HG03159 (cell line): ENCODE measurements at regions not wholly inside any gene's neighbourhood (a gene's known extent, or its start where the extent isn't known, plus 50 kb on each side); places are given as distances from the start of the nearest gene placed in this dataset.

Source experiments
- ATAC-seq: cut with Tn5 transposase; IDR thresholded peaks from one replicate; pipeline ENCODE4 v1.9.1; 2021; ENCODE audit warnings: mild to moderate bottlenecking, moderate library complexity; ENCODE audit not compliant: unreplicated experiment

DNA sequence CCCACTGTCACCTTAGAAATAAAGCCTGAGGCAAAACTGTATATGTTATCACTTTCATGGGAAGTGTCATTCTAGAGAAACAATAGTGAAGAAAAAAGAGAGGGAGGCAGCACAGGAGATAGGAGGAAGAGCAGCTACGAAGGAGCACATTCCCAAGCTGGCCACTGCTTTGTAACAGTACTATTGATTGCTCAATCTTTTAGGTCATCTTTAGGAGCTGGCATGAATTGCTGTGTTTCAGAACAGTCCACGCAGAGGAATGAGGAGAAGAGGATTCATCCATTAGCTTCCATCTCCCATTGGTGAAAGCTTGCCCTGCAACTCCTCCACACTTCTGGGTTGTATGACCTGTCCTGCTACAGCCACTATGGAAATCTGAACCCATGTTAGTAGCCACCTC is 372.5 kb upstream of the DDHD1 start:
- no peak for ATAC-seq

DNA sequence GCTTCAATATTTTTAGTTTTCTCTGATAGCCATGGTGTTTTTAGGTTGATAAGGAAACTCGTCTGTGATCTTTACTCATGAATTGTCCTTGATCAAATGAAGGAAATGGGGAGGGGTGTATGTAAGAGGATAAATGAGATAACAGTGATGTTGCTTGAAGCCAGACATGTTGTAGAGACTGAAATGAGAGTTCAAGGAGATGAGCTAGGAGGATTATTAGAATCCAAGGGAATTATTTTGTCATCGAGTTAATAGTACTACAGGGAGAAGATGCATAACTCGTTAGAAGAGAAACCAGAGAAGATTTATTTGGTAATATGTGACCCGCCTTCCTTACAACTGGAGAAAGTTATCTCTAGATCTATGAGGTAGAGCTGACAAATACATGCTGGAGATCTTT is 371.3 kb upstream of the DDHD1 start:
- no peak for ATAC-seq

DNA sequence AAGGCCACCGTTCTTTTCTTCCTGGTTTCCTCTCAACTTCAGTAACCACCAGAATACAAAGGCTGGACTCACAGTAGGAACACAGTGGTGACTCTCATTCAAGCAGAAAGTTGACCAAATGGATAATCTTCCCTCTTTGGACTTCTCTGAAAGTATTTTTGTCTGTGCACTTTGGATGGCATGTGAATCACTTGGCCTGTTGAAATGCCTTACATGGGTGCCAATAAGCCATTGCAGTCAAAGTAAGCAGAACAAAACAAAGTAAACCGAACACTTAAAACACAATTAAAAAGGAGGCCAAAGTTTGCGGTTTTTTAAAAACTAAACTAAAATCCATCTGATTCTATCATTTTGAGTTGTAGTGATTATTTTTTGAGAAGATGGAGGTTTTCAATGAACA is 370.1 kb upstream of the DDHD1 start:
- no peak for ATAC-seq

DNA sequence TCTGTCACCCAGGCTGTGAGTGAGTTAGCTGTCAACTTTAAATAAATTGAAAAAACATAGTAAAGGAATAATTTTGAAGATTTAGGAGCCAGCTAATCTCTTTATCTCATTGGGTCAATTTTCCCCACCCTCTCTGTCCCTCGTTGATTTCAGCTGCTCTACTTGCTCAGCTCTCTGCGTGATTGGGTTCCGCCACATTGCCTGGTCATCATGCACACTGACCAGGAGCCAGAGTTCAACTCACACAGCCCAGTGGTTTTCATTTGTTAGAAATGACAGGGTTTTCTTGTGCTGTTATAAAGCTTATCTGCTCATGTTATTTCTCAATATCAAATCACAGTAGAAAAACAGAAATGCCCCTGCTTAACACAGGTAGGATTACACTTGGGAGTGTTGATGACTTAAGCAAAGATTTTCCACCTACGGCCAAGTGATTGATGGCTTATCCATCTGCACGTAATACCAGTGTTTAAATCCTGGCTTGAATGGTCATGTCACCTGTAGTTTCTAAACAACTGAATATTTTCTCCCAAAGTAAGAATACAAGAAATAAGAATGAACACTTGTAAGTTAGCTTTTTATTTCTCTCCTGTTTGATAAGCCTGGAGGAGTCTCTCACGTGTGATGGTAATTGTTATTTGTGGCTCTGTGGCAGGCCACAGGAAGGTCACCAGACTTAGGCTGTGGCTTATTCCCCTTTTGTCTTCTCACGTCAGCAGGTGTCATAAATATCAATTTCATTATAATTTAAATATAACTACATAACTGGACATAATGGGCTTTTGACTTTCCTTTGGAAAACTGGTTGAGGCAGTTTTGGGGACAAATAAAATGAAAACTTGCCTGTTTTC is 367.2 kb upstream of the DDHD1 start:
- ATAC-seq, result no peak

DNA sequence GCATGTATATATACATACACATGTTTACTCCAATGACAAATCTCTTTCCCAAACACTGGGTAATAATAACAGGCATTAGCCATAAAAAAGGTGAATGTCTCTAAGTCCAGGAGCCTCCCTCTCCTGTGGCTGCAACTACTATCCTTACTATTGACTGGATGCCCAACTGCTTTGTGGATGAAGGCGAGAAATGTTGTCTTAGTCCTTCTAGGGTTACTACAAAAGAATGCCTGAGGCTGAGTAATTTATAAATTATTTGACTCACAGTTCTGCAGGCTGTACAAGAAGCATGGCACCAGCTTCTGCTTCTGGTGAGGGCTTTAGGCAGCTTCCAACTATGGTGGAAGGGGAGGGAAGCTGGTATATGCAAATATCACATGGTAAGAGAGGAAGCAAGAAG is 366.0 kb upstream of the DDHD1 start:
- no peak for ATAC-seq

DNA sequence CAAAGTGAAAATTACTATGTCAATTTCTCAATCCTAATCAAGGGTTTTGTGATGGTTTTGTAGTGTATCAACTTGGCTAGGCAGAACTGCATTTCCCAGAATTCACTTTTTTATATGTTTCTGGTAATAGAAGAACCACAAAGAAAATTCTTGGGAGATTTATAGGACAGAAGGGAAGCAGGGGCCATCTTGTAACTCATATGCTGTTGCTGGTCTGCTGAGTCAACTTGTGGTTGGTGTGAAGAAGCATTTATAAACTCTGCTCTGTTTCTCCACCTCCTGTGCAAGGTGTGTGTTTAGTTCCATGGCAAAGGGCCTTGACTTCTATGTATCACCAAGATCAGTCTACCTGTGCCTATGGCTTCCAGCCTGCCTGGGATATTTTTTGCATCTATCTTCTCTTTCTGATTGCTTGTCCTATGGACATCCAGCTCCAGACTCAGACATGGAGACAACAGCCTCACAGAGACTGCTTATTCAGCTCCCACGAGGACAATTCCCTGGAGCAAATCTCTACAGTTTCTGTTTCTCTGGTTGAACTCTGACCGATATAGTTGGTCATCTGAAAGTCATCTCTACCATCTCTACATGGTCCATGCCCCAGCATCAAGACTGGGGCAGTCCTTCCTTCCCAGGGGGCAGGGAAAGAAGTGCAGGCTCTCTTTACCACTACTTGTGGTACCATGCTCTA is 364.3 kb upstream of the DDHD1 start:
- no peak for ATAC-seq

DNA sequence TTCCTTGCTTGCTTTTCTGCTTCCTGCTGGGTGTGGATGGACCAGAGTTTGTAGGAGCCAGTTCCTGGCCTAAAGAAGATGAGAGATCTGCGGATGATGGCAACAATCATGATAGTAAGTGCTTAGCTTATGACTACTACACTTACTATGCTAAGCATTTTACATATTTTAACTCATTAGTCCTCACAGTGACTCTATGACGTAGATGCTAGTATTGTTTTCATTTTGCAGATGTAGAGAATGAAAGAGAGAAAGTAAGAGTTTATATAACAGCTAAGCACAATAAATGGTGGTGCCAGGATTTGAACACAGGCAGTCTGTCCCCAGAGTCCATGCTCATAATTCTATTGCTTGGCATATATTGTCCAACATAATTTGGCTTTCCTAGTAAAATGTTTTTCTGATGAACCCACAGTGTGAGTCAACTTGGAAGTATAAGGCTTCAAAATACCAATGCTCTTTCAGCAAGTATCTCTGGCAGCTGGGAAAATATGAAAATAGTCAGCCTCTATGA is 363.2 kb upstream of the DDHD1 start:
- no peak for ATAC-seq

DNA sequence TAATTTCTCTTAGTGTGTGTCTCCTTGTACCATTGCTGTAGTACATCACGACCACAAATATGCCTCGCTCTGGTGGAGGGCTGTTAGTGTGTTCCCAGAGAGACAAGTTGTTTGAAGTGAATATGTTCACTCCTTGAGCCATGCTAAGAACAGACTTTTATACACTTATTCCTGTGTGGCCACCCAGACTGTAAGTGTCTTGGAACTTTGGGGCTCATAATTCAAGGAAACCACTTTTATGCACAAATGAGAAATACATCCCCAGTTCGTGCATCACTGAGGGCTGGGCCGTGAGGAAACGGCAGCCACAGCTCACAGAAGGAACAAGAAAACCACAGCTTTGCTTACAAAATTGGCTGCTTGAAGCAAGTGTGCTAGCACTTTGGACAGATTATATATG is 362.2 kb upstream of the DDHD1 start:
- no peak for ATAC-seq

DNA sequence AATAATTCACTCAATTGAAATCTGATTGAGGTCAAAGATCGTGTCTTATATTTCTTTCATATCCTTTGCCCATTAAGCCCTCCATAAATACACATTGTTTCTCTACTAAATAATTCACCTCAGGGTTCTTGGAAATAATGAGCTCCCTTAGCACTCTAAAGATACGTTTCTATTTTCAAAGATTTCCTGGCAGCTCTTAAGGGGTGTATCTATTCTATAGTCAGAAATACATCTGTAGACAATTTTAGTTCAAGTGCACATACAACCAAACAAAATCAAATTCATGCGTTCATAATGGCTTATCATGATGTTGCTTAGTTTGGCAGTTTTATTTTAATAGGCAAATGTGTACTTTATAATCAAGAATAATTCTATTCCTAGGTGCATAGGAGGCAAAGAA is 361.1 kb upstream of the DDHD1 start:
- ATAC-seq, result no peak

DNA sequence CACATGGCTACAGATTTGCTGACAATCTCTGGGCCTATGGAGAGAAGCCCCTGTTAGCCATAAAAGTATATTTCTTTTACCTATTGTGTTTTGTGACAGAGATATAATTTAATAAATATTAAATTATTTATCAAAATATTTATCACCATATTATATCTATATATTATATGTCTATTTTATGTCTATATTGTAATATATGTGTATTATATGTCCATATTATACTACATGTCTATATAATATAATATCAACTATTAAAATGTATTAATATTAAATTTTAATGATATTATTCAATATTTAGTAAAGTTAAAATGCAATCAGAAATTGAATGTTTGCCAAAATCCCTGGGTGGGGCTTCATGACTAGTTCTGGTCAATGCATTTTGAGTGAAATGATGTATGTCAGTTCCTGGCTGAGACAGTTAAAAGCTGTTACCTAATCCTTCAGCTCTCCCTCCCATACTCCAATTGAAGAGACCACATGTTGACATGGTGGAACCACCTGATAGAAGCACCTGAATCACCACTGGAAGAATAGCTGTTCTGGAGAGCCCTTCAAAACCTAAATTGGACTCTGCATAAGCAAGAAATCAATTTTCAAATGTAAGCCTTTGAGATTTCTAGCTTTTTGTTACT is 357.3 kb upstream of the DDHD1 start:
- ATAC-seq, result no peak

DNA sequence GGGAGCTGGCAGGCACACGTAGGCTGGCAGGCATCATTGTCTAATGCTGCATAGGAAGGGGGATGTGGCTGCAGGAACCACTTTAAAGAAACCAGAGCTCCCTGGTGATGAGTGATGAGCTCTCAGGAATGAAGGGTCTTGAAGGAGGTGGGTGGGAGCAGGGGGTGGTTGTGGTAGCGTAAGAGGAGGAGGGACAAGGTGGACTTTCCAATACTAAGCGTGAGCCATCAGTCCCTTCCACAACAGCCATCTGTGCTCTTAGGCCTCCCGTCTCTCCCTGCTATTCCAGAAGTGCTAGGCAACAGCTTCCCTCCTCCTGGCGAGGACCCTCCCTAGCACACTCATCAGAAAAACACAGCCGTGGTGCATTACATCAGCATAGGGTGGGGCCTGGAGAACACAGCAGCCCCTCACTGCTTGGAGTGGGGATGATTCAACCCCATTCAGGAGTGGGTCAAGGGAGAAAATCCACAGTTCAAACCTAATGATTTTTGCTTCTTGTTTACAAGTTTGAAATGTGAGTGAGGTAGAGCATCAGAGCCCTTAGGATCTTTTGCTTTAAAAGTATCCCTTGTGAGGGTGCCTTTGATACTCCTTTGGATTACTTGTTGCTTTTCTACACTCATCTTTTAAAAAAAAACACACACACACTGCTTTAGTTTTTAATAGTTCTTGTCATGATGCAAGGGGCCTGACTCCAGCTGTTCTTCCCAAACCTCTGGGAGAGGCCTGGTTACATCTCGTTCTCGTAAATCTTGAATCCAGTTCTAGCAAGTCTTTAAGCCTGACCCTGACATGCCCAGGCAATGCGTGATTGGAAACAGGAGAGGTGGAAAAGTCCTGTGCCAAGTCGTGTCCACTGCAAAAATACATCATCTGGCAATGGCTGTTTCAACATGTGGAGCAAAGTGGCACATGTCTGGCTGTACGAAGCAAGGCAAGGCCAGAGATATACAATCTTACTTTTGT is 356.4 kb upstream of the DDHD1 start:
- no peak for ATAC-seq

DNA sequence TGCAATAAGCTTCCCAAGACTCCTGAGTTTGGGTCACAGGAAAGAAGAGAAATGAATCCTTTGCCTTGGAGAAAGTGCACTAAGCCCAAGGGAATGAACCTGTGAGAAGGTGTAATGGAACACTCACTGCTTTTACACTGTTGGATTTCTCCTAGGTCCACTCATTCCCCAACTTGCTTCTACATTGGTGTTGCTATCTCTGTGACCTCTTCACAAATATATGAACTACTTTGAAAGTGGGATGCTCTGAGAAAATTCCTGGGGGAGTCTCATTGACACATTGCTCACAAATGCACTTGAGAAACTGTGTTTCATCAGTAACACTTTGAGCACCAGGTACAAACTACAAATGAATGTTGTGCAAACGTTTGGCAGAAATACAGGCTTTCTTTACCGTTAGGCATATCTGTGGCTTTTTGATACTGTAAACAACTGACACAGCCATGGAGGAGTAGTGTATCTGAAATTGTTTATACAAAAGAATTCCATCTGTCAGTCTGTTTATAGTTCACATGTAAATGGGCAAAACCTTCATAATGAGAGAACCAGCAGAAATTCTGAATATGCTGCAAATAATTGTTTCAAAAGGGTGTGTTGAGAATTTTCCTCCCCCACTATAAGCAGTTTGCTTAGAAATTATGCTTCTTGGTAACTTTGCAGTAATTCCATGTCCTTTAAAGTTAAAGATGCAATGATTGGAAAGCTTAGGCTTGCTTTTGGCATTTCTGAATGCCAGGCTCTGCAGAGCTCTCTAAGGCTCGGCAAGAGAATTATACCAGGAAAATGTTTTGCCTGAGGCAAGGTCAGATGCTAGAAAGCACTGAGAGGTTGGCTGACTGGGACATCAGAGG is 348.5 kb upstream of the DDHD1 start:
- no peak for ATAC-seq

DNA sequence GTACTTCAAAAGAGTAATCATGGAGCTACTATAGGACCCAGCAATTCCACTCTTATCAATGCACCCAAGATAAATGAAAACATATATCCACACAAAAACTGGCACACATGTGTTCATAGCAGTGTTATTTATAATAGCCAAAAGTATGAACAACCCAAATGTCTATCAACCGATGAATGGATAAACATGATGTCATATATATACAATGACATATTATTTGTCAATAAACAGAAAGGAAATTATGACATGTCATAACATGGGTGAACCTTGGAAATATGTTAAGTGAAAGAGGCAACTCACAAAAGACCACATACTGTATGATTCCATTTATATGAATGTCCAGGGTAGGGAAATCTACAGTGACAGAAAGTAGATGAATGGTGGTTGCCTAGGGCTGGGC is 347.1 kb upstream of the DDHD1 start:
- no peak for ATAC-seq

DNA sequence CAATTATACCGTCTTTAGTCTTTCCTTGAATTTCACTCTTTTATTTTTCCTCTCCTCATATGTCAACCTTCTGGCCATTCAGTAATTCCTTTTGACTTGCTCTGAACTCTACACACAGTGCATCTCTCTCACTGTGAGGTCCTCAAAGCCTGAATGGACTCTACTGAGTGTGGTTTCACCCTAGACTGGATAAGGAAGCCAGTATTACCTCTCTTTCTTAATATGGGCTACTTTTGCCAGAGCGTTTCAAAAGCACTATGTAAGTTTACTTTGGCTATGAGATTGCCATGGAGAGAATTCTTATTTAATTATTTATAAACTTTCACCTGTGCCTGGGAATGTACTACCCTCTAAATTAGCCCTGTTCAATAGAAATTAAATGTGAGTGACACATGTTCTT is 343.5 kb upstream of the DDHD1 start:
- no peak for ATAC-seq

DNA sequence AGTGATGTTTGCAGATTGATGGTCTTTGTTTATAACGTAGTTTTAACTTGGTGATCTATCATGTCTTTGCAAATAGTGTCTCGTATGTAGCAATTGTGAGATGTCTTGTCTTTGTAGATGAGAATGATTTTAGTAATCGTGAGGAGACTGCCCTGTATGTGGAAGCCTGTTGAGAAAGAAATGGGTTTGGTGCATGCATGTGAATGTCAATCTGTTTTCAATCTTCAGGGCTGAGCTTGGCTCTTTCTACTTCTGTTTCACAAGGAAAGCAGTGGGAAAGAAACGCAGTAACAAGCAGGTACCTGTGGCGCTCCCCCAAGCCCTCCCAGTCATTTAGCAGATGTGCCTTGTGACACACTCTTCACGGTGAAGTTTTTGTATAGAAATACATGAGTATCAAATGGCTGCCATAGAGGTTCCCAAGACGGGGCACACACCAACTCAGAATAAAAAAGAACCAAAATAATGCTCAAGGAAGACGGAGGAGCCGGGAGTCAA is 342.8 kb upstream of the DDHD1 start:
- no peak for ATAC-seq

DNA sequence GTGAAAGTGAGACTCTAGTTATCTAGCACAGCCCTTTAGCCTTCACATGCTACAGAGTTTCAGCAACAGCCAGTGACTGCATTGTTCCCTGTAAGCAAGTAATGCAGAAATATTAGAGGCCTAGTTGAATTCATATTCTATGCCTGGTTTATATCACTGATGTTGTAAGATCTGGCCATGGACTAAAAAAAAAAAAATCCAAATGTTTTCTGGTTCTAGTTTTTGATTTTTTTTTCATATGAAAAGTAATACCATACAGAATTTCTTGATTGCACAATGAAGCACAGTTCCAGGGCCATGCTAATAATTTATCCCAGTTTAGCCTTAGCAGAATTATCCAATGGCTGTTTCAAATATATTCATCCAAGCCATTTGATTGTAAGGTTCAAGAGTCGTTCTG is 341.5 kb upstream of the DDHD1 start:
- ATAC-seq, result no peak

DNA sequence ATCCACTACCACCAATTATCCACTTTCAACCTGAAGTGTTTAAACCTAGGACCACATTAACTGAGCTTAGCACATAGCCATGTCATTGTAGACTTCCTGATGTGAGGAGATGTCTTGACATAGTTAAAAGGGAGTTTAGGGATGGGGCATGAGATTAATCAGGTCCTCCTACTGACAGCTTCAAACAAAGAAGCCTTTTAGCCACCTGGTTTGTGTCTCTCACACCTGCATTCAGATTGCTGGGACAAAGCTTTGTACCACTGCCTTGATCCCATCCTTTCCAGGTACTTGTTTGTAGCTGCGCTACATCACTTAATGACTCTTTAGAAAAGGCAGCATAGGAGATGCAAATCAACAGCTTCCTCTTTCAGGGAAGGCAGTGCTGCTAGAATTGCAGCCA is 340.7 kb upstream of the DDHD1 start:
- ATAC-seq, result no peak

DNA sequence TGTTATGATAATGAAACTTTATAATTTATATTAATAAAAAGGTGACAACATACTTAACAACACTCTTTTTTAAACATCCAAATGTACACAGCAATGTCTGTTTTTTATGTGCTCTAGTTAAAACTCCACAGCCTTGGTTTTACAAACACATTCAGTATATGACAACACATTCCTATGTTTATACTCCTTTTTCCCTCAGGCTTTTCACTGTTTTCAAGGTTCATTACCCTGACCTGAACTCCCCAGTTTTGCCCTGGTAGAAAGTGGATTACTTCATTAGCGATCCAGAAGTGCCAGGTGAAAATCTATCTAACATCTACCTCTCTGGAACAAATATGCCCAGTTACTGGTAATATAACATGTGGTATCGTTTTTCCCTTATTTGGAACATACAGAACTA is 340.2 kb upstream of the DDHD1 start:
- no peak for ATAC-seq

DNA sequence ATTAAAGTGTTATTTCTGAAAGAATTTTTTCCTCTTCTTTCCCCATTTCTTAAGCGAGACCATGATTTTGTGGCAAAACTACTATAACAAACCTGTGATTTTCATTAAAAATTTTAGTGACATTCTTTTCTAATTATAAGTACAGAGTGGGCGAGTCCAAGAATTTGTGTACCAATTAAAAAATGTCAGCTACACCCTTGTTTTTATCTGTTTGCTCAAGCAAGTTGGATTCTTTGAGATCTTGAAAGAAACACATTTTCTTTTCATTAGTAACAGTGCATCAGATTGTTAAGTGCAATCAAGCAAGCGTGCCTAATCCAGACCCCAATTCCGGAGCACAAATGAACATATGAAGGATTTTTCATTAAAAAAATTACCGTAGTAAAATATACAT is 338.8 kb upstream of the DDHD1 start:
- ATAC-seq, result no peak
